RWPE2 (cell line): ENCODE measurements at regions not wholly inside any gene's neighbourhood (a gene's known extent, or its start where the extent isn't known, plus 50 kb on each side); places are given as distances from the start of the nearest gene placed in this dataset.

Experiments used
- ATAC-seq: fragments of 200-7000 bp; cut with Tn5 transposase; 3 replicates; pipeline ENCODE4 v1.9.1; 2021; ENCODE audit warnings: low read depth
- DNase-seq: peaks from one replicate; pipeline ENCODE4 v3.0.0-alpha.2; 2020; ENCODE audit warnings: low spot score
- H3K27ac ChIP-seq: fragments of 450-650 bp; 2 replicates; pipeline ENCODE4 v1.5.1; 2017; ENCODE audit warnings: mild to moderate bottlenecking; ENCODE audit not compliant: poor library complexity, severe bottlenecking
- H3K27me3 ChIP-seq: fragments of 250-450 bp; sonication (Bioruptor Pico); 2 replicates; pipeline ENCODE4 v1.5.1; 2021; ENCODE audit warnings: mild to moderate bottlenecking, moderate library complexity; ENCODE audit not compliant: insufficient read depth, poor library complexity, severe bottlenecking
- H3K36me3 ChIP-seq: fragments of 250-450 bp; sonication (Bioruptor Pico); 2 replicates; pipeline ENCODE4 v1.5.1; 2020; ENCODE audit warnings: low read depth, mild to moderate bottlenecking, moderate library complexity
- H3K4me1 ChIP-seq: fragments of 250-450 bp; sonication (Bioruptor Pico); 2 replicates; pipeline ENCODE4 v1.5.1; 2021; ENCODE audit warnings: mild to moderate bottlenecking, moderate library complexity; ENCODE audit not compliant: insufficient read depth, poor library complexity, severe bottlenecking
- H3K4me3 ChIP-seq: fragments of 250-450 bp; sonication (Bioruptor Pico); 2 replicates; pipeline ENCODE4 v1.5.1; 2021; ENCODE audit warnings: mild to moderate bottlenecking, moderate library complexity; ENCODE audit not compliant: severe bottlenecking
- H3K9me3 ChIP-seq: fragments of 250-450 bp; sonication (Bioruptor Pico); 2 replicates; pipeline ENCODE4 v1.5.1; 2021; ENCODE audit warnings: mild to moderate bottlenecking, moderate library complexity; ENCODE audit not compliant: severe bottlenecking
- CTCF ChIP-seq: fragments of 450-650 bp; IDR thresholded peaks from one replicate; pipeline ENCODE4 v1.5.1; 2017; ENCODE audit warnings: mild to moderate bottlenecking, moderate library complexity; ENCODE audit not compliant: poor library complexity, severe bottlenecking

- Histone ChIP-seq H3K27me3 (no peaks in the 10 kb centered on the region), H3K9me3 (no peaks in the 10 kb centered on the region), H3K27ac (no peak overlapping the region), H3K36me3 (no peaks in the 10 kb centered on the region), H3K4me1 (no peaks in the 10 kb centered on the region), H3K4me3 (no peak overlapping the region)
- ATAC-seq, result no peak
- DNase-seq, result no peak
- TF ChIP-seq CTCF, result no peak
Observed at GRCh38 chr2:42863320-42863719, 70.9 kb upstream of the HAAO start.

- TF ChIP-seq CTCF, result no peak
- no peaks in the 10 kb centered on the region for H3K4me1 ChIP-seq
- H3K27ac ChIP-seq, result no peak overlapping the region
- no peak overlapping the region for H3K4me3 ChIP-seq
- H3K9me3 ChIP-seq, result no peaks in the 10 kb centered on the region
- no peaks in the 10 kb centered on the region for H3K27me3 ChIP-seq
- H3K36me3 ChIP-seq, result no peaks in the 10 kb centered on the region
- ATAC-seq (no peak), DNase-seq (no peak)
Observed at GRCh38 chr2:42862669-42863185, 70.3 kb upstream of the HAAO start.

- no peaks in the 10 kb centered on the region for H3K4me1 ChIP-seq
- H3K36me3 ChIP-seq, result no peaks in the 10 kb centered on the region
- no peak overlapping the region for H3K27ac ChIP-seq
- ATAC-seq (no peak), DNase-seq (no peak)
- no peak for TF ChIP-seq CTCF
- no peaks in the 10 kb centered on the region for H3K9me3 ChIP-seq
- no peaks in the 10 kb centered on the region for H3K27me3 ChIP-seq
- H3K4me3 ChIP-seq, result no peak overlapping the region
Observed at GRCh38 chr2:42861321-42861720, 68.9 kb upstream of the HAAO start.

GRCh38 chr2:42860319-42861094 is 68.1 kb upstream of the HAAO start:
- H3K27ac ChIP-seq, result no peak overlapping the region
- no peaks in the 10 kb centered on the region for H3K4me1 ChIP-seq
- H3K27me3 ChIP-seq, result no peaks in the 10 kb centered on the region
- no peak for TF ChIP-seq CTCF
- no peak for DNase-seq
- no peaks in the 10 kb centered on the region for H3K9me3 ChIP-seq
- H3K4me3 ChIP-seq, result no peak overlapping the region
- ATAC-seq, result no peak
- no peaks in the 10 kb centered on the region for H3K36me3 ChIP-seq

- H3K27me3 ChIP-seq, result no peaks in the 10 kb centered on the region
- ATAC-seq, result no peak
- no peak for DNase-seq
- H3K36me3 ChIP-seq, result no peaks in the 10 kb centered on the region
- H3K9me3 ChIP-seq, result no peaks in the 10 kb centered on the region
- H3K27ac ChIP-seq, result no peak overlapping the region
- no peaks in the 10 kb centered on the region for H3K4me1 ChIP-seq
- TF ChIP-seq CTCF, result no peak
- no peak overlapping the region for H3K4me3 ChIP-seq
Observed at GRCh38 chr2:42859791-42860190, 67.4 kb upstream of the HAAO start.
